GM23338 (cell line): ENCODE measurements at regions not wholly inside any gene's neighbourhood (a gene's known extent, or its start where the extent isn't known, plus 50 kb on each side); places are given as distances from the start of the nearest gene placed in this dataset.

Experiments
- ATAC-seq: fragments of 200-7000 bp; cut with Tn5 transposase; 3 replicates; pipeline ENCODE4 v1.9.1; 2020
- DNase-seq: peaks from one replicate; pipeline ENCODE4 v3.0.0-alpha.2; 2015; ENCODE audit warnings: low spot score
- H2AFZ ChIP-seq: fragments of 200-600 bp; sonication (generic); 2 replicates; pipeline ENCODE4 v1.8.0; 2016; ENCODE audit warnings: antibody characterized with exemption, mild to moderate bottlenecking, moderate library complexity
- H3F3A ChIP-seq: fragments of 200-600 bp; sonication (generic); replicated peaks from 2 replicates; pipeline ENCODE4 v1.8.0; 2017; ENCODE audit warnings: antibody characterized with exemption, mixed run types, low read depth
- H3K27ac ChIP-seq: fragments of 200-600 bp; sonication (generic); 2 replicates; pipeline ENCODE4 v1.6.1; 2016; ENCODE audit warnings: low read depth
- H3K27me3 ChIP-seq: fragments of 200-600 bp; sonication (generic); 2 replicates; pipeline ENCODE4 v1.8.0; 2016; ENCODE audit warnings: mild to moderate bottlenecking, mixed run types, moderate library complexity; ENCODE audit not compliant: insufficient read depth
- H3K36me3 ChIP-seq: fragments of 200-600 bp; sonication (generic); 2 replicates; pipeline ENCODE4 v1.8.0; 2016; ENCODE audit warnings: mild to moderate bottlenecking; ENCODE audit not compliant: insufficient read depth
- H3K4me1 ChIP-seq: fragments of 200-600 bp; sonication (generic); 2 replicates; pipeline ENCODE4 v1.8.0; 2016; ENCODE audit warnings: mild to moderate bottlenecking, moderate library complexity; ENCODE audit not compliant: insufficient read depth
- H3K4me2 ChIP-seq: fragments of 200-600 bp; sonication (generic); 2 replicates; pipeline ENCODE4 v1.7.1; 2017; ENCODE audit warnings: mixed run types
- H3K4me3 ChIP-seq: fragments of 200-600 bp; sonication (generic); 2 replicates; pipeline ENCODE4 v1.6.1; 2016; ENCODE audit warnings: mixed run types
- H3K79me2 ChIP-seq: fragments of 200-600 bp; sonication (generic); replicated peaks from 2 replicates; pipeline ENCODE4 v1.8.0; 2017; ENCODE audit warnings: mild to moderate bottlenecking; ENCODE audit not compliant: insufficient read depth
- H3K9me2 ChIP-seq: fragments of 200-600 bp; sonication (generic); 2 replicates; pipeline ENCODE4 v1.8.0; 2017; ENCODE audit not compliant: insufficient read depth
- H4K20me1 ChIP-seq: fragments of 200-600 bp; sonication (generic); replicated peaks from 2 replicates; pipeline ENCODE4 v1.8.0; 2017; ENCODE audit warnings: mild to moderate bottlenecking; ENCODE audit not compliant: insufficient read depth
- H3K27ac Mint-ChIP-seq: 2 replicates; pipeline ENCODE4 v1.8.0; 2020; ENCODE audit warnings: inconsistent platforms, mild to moderate bottlenecking, moderate library complexity, mixed read lengths
- H3K27me3 Mint-ChIP-seq: 3 replicates; pipeline ENCODE4 v1.8.0; 2022; ENCODE audit warnings: low read depth, mild to moderate bottlenecking, moderate library complexity, mixed read lengths, inconsistent platforms; ENCODE audit not compliant: insufficient read depth, poor library complexity
- H3K36me3 Mint-ChIP-seq: 3 replicates; pipeline ENCODE4 v1.8.0; 2021; ENCODE audit warnings: low read depth, mild to moderate bottlenecking, inconsistent platforms, moderate library complexity, mixed read lengths
- H3K4me1 Mint-ChIP-seq: 3 replicates; pipeline ENCODE4 v1.8.0; 2020; ENCODE audit warnings: mild to moderate bottlenecking, inconsistent platforms, mixed read lengths
- H3K4me3 Mint-ChIP-seq: 3 replicates; pipeline ENCODE4 v1.8.0; 2021; ENCODE audit warnings: moderate library complexity, mild to moderate bottlenecking, inconsistent platforms, mixed read lengths
- H3K9me3 Mint-ChIP-seq: 3 replicates; pipeline ENCODE4 v1.8.0; 2020; ENCODE audit warnings: moderate library complexity, mild to moderate bottlenecking, inconsistent platforms, mixed read lengths
- CREB1 ChIP-seq: fragments of 250-450 bp; sonication (Bioruptor Pico); IDR thresholded peaks from 2 replicates; pipeline ENCODE4 v1.5.0; 2020; ENCODE audit warnings: low read depth, mild to moderate bottlenecking, moderate library complexity
- CTCF ChIP-seq, 2 experiments: fragments of 200-600 bp in 1 of 2; sonication (generic) in 1 of 2; conservative IDR thresholded peaks; 2 replicates each; pipeline versions ENCODE4 v1.5.1 to v1.6.1; 2016 to 2017; ENCODE audit warnings: antibody characterized with exemption in 2 of 2, low read depth in 2 of 2, mild to moderate bottlenecking in 2 of 2, moderate library complexity in 1 of 2
- ETS1 ChIP-seq: IDR thresholded peaks from 2 replicates; pipeline ENCODE4 v1.6.1; 2016; ENCODE audit warnings: antibody characterized with exemption
- EZH2 ChIP-seq: fragments of 200-600 bp; sonication (generic); IDR thresholded peaks from one replicate; pipeline ENCODE4 v1.8.0; 2017; ENCODE audit warnings: antibody characterized with exemption, mild to moderate bottlenecking, low read depth; ENCODE audit not compliant: unreplicated experiment
- EZH2phosphoT487 ChIP-seq: fragments of 200-600 bp; sonication (generic); IDR thresholded peaks from one replicate; pipeline ENCODE4 v1.8.1; 2018; ENCODE audit warnings: antibody characterized with exemption; ENCODE audit not compliant: unreplicated experiment
- JUNB ChIP-seq: IDR thresholded peaks from one replicate; pipeline ENCODE4 v1.6.1; 2016; ENCODE audit warnings: antibody characterized with exemption; ENCODE audit not compliant: unreplicated experiment
- NANOG ChIP-seq: IDR thresholded peaks from 2 replicates; pipeline ENCODE4 v1.6.1; 2016; ENCODE audit warnings: antibody characterized with exemption, borderline replicate concordance
- POLR2AphosphoS5 ChIP-seq: IDR thresholded peaks from 2 replicates; pipeline ENCODE4 v1.6.1; 2016; ENCODE audit warnings: antibody characterized with exemption, low read depth
- REST ChIP-seq: IDR thresholded peaks from one replicate; pipeline ENCODE4 v1.6.1; 2018; ENCODE audit warnings: antibody characterized with exemption; ENCODE audit not compliant: unreplicated experiment
- STAT1 ChIP-seq: IDR thresholded peaks from one replicate; pipeline ENCODE4 v1.6.1; 2016; ENCODE audit warnings: antibody characterized with exemption; ENCODE audit not compliant: unreplicated experiment
- ZNF114 ChIP-seq: fragments of 250-450 bp; sonication (Bioruptor Pico); IDR thresholded peaks from 2 replicates; pipeline ENCODE4 v1.5.0; 2020; ENCODE audit warnings: mild to moderate bottlenecking, moderate library complexity
- ZNF331 ChIP-seq: fragments of 250-450 bp; sonication (Bioruptor Pico); IDR thresholded peaks from 2 replicates; pipeline ENCODE4 v1.5.0; 2020; ENCODE audit warnings: low read depth, mild to moderate bottlenecking, moderate library complexity
- ZNF462 ChIP-seq: fragments of 250-450 bp; sonication (Bioruptor Pico); IDR thresholded peaks from 2 replicates; pipeline ENCODE4 v1.5.0; 2020; ENCODE audit warnings: mild to moderate bottlenecking, moderate library complexity

- Histone ChIP-seq H3K36me3 (no peaks in the 10 kb centered on the region), H3K9me2 (peaks cover 4% of the 10 kb centered on the region; the same call in 1 of the 2 replicates), H3K4me3 (no peak overlapping the region), H2AFZ (no peak overlapping the region), H3K27me3 (no peaks in the 10 kb centered on the region), H3K79me2 (no peaks in the 10 kb centered on the region), H3K27ac (no peak overlapping the region), H3F3A (no peaks in the 10 kb centered on the region), H4K20me1 (no peaks in the 10 kb centered on the region), H3K4me1 (no peaks in the 10 kb centered on the region), H3K4me2 (no peak overlapping the region)
- no peak for DNase-seq
- H3K27me3 Mint-ChIP-seq, result peaks cover 2% of the 10 kb centered on the region
- TF ChIP-seq ZNF331 (CRISPR knock-in tag) (no peak), EZH2 (no peak), CTCF (conservative IDR thresholded peaks at IDR 0.05; ENCODE audit: low read depth in 2 of 2) (no peak), EZH2phosphoT487 (no peak), POLR2AphosphoS5 (no peak), JUNB (no peak), REST (no peak), NANOG (no peak), CREB1 (CRISPR knock-in tag) (no peak), ZNF462 (CRISPR knock-in tag) (no peak), ETS1 (no peak), STAT1 (no peak), ZNF114 (CRISPR knock-in tag) (no peak)
- H3K36me3 Mint-ChIP-seq, result no peaks in the 10 kb centered on the region; the same call in 2 of the 3 replicates
- no peak for ATAC-seq
- H3K4me3 Mint-ChIP-seq, result no peak overlapping the region
- no peak overlapping the region for H3K27ac Mint-ChIP-seq
- peaks cover 4% of the 10 kb centered on the region; the same call in 1 of the 3 replicates for H3K9me3 Mint-ChIP-seq
- H3K4me1 Mint-ChIP-seq, result no peaks in the 10 kb centered on the region
These were observed 99.6 kb upstream of the SAMSN1 start for GRCh38 chr21:14645702-14646101.
